GM12892 (cell line): ENCODE measurements at regions not wholly inside any gene's neighbourhood (a gene's known extent, or its start where the extent isn't known, plus 50 kb on each side); places are given as distances from the start of the nearest gene placed in this dataset.

Source experiments
- POLR2A ChIP-seq: IDR thresholded peaks from 2 replicates; pipeline ENCODE4 v1.6.1; 2011; ENCODE audit warnings: low read depth, low read length, control low read depth
- POLR2AphosphoS5 ChIP-seq: IDR thresholded peaks from 2 replicates; pipeline ENCODE4 v1.6.1; 2011; ENCODE audit warnings: low read depth, low read length, control low read depth
- TAF1 ChIP-seq: IDR thresholded peaks from 2 replicates; pipeline ENCODE4 v1.6.1; 2011; ENCODE audit warnings: low read depth, mild to moderate bottlenecking, control low read depth, low read length, borderline replicate concordance

DNA sequence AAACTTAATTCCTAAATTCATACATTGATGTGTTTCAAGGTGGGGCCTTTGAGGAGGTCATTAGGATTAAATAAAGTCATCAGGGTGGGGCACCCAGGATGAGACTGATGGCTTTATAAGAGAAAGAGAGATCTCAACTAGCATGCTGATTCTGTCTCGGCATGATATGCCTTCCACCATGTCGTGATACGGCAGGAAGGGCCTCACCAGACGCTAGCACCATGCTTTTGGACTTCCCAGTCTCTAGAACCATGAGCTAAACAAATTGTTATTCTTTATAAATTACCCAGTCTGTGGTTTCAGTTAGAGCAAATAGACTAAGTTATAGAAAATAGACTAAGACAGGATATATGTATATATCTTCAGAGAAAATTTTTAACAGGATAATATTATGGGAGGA is 759.6 kb downstream of the MED13L start:
- no peak for TF ChIP-seq POLR2AphosphoS5
- no peak for TF ChIP-seq TAF1
- TF ChIP-seq POLR2A = no peak
